ENCODE measurements at regions not wholly inside any gene's neighbourhood (a gene's known extent, or its start where the extent isn't known, plus 50 kb on each side); places are given as distances from the start of the nearest gene placed in this dataset.
A peak's percentile ranks its signal among the peaks of the same experiment; 100 is the strongest.

DNA sequence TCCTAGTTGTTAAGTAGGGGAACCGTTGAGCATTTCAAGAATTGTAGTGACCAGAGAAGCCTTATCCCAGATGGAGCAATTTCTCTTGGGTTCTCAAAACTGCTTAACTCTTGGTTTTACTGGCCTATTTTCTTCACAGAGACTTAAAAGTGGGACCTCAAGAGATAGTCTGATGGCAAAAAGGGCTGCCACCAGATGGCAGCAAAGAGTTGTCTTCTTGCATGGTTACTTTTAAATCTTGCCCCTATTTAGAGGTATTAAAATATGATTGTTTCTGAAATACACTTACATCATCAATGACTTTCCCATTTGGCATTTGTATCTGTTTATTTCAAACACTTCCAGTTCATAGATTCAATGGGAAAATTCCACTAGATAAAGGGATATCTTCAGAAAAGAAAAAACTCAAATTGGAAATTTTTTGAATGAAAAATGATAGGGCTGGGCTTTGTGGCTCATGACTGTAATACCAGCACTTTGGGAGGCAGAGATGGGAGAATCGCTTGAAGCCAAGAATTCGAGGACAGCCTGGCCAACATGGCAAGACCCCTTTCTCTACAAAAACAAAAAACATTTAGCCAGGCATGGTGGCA, 69.9 kb upstream of the CNTN1 start:
- peak; percentile 22 for DNase-seq

DNA sequence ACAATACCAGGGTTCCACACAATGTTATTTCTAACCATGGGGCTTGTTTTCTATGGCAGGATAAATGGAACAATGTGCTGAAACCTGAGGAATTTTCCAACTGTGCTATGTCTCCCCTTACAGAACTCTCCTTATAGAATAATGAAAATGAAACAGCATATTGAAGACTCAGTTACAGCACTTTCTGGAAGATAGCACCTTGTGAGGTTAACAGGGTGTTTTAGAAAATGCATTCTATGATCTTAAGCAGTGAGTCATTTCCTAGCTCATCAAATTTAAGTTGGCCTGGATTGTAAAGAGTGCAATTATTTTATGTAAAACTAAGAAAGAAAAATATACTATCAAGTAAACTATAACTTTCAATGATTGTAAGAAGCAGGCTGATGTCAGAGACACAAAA, 60.1 kb upstream of the CNTN1 start:
- no peak for DNase-seq

DNA sequence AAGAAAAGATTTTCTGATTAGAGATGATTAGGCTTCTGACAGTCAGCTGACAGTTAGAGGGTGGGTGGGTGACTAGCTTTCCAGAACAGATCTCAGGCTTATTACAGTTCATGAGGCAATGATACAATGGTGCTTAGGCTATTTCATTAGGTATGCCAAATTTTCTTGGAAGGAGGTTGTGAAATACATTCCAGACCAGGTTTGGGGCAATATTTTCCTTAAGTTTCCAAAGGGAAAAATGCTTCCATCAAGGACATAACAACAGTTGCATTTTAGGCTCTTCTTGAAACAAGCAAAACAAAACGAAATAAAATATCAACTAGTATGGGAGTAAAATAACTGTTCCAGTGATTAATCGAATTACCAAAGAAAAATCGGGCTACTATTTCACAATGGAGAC, 59.3 kb upstream of the CNTN1 start:
- no peak for DNase-seq

DNA sequence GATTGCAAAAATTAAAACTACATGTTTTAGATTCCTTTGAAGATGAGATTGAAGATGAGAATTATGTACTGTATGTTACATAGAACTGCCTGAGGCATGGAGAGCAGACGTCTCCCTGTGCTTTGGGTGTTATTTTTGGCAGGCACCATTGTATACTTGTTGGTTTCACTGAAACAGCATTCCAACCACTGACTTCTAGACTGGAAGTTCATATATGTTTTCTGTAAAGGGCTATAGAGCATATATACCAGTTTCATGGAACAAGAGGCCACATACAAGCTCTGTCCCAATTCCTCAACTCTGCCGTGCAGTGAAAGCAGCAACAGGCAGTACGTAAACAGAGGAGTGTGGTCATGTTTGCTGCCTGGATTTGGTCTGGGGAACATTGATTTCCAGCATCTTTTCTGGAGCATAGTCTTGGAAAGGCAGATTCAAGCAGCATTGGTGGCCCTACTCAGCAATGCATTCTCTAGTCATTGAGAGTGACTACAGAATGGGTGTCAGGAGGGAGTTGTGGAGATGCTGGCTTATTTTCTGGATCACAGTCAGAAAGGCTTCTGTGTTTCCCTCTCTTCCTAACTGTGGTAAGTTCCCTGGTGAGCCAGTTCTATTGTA, 57.6 kb upstream of the CNTN1 start:
- no peak for DNase-seq

DNA sequence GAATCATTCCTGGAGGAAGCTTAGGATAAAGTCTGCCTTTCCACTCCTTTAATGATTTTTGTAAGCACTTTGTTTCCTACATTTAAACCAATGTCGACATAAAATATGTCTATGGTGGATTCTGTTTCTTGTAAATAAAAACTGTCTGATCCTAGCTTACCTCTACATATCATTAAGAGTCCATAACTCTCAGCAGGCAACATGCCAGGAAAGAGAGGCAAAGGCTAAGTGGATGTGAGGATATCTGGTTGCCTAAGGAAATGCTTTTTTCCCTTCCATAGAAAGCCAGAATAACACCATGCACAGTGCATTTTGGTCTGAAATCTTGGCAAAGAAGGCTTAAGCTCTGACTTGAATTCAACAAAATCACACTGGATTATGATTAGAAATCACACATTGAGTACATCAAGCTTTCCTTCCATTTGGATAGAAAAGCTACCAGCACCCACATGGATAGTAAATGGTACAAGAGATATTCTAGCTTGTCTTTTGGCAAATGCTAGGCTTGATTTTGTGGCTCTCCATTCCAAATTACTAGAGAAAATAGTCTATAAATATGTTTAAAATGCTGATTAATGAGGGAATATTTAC, 57.0 kb upstream of the CNTN1 start:
- DNase-seq = no peak

Data from NCI-H1092 treated with DMSO at 0.1 percent for 48 hours (cell line).